Gastrocnemius medialis (tissue), 4 donors: ENCODE measurements at regions not wholly inside any gene's neighbourhood (a gene's known extent, or its start where the extent isn't known, plus 50 kb on each side); places are given as distances from the start of the nearest gene placed in this dataset.

Experiments used
- ATAC-seq, 2 donors: fragments of 150-250 bp; one replicate each; pipeline ENCODE4 v1.9.1; 2016
- DNase-seq, 2 donors: peaks; one replicate each; pipeline ENCODE4 v3.0.0-alpha.2; 2019
- H3K27ac ChIP-seq, 4 donors: fragments of 200-600 bp; sonication (generic); 1 replicate in 1 of 4; 2 replicates in 3 of 4; pipeline ENCODE4 v1.5.1; 2016 to 2018; ENCODE audit warnings: mild to moderate bottlenecking in 2 of 4, moderate library complexity in 1 of 4
- H3K27me3 ChIP-seq, 3 donors: fragments of 200-600 bp; sonication (generic) in 2 of 3; 1 replicate in 1 of 3; 2 replicates in 2 of 3; pipeline versions ENCODE4 v1.5.1 to v1.6.0; 2016 to 2019; ENCODE audit warnings: mild to moderate bottlenecking in 1 of 3, moderate library complexity in 1 of 3
- H3K36me3 ChIP-seq, 2 donors: fragments of 200-600 bp; sonication (generic) in 1 of 2; one replicate each; pipeline ENCODE4 v1.5.1; 2017 to 2018
- H3K4me1 ChIP-seq, 2 donors: fragments of 200-600 bp; sonication (generic) in 1 of 2; one replicate each; pipeline ENCODE4 v1.5.1; 2016 to 2017; ENCODE audit warnings: mild to moderate bottlenecking in 2 of 2
- H3K4me3 ChIP-seq, 4 donors: fragments of 200-600 bp; sonication (generic) in 3 of 4; 1 replicate in 1 of 4; 2 replicates in 3 of 4; pipeline ENCODE4 v1.5.1; 2016 to 2019; ENCODE audit warnings: mild to moderate bottlenecking in 2 of 4
- H3K9me3 ChIP-seq, 3 donors: fragments of 200-600 bp; sonication (generic) in 2 of 3; 1 replicate in 1 of 3; 2 replicates in 2 of 3; pipeline ENCODE4 v1.5.1; 2016 to 2019
- POLR2A ChIP-seq, 2 donors: fragments of 450-650 bp; IDR thresholded peaks; one replicate each; pipeline ENCODE4 v1.6.1; 2017; ENCODE audit warnings: antibody characterized with exemption in 2 of 2, mild to moderate bottlenecking in 2 of 2, moderate library complexity in 2 of 2
- in situ Hi-C, 4 donors: fragments of 200-750 bp; cut with MboI; loops; one replicate each; pipeline versions ENCODE4 v1.15.0 to v1.8.0; 2017; ENCODE audit warnings: low sequenced_read_pairs in 4 of 4
- intact Hi-C: fragments of 100-400 bp; cut with DNase I; formaldehyde crosslinking; loops from one replicate; pipeline ENCODE4 v1.15.1; 2023; ENCODE audit warnings: low total_unique reads
- TF ChIP-seq, protein P1 (sequence below), 5 experiments: fragments of 450-650 bp in 3 of 5; fragments of 200-600 bp in 2 of 5; sonication (generic) in 2 of 5; IDR thresholded peaks in 4 of 5; conservative IDR thresholded peaks in 1 of 5; 1 replicate in 4 of 5; 2 replicates in 1 of 5; pipeline ENCODE4 v1.5.1; 2016 to 2019; ENCODE audit warnings: antibody characterized with exemption in 5 of 5, mild to moderate bottlenecking in 3 of 5, moderate library complexity in 3 of 5

DNA sequence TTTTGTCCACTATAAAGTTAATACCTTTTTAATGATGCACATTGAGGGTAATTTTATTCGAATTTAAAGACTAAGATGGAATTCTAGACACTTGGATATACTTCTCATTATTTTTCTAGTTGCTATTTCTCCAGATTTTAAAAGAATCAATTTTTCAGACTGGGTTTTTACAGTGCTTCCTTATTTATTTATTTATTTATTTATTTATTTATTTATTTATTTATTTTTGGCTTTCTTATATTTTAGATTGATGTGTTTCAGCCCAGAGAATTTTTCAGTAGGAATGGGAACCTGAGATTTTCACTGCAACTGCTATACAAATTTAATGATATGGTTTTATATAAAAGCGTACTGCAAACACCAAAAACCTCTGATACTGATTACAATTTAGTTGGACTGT, 448.7 kb downstream of the ZPLD1 start:
- no peaks in the 10 kb centered on the region for H3K4me1 ChIP-seq
- ATAC-seq = no peak
- no peaks in the 10 kb centered on the region for H3K36me3 ChIP-seq
- no peaks in the 10 kb centered on the region for H3K27me3 ChIP-seq
- TF ChIP-seq, protein P1, sequence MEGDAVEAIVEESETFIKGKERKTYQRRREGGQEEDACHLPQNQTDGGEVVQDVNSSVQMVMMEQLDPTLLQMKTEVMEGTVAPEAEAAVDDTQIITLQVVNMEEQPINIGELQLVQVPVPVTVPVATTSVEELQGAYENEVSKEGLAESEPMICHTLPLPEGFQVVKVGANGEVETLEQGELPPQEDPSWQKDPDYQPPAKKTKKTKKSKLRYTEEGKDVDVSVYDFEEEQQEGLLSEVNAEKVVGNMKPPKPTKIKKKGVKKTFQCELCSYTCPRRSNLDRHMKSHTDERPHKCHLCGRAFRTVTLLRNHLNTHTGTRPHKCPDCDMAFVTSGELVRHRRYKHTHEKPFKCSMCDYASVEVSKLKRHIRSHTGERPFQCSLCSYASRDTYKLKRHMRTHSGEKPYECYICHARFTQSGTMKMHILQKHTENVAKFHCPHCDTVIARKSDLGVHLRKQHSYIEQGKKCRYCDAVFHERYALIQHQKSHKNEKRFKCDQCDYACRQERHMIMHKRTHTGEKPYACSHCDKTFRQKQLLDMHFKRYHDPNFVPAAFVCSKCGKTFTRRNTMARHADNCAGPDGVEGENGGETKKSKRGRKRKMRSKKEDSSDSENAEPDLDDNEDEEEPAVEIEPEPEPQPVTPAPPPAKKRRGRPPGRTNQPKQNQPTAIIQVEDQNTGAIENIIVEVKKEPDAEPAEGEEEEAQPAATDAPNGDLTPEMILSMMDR (IDR thresholded peaks at IDR 0.05 in 4 of 5, conservative IDR thresholded peaks at IDR 0.05 in 1 of 5) = no peak
- TF ChIP-seq POLR2A (IDR thresholded peaks at IDR 0.05) = no peak
- DNase-seq = no peak
- no peak overlapping the region for H3K4me3 ChIP-seq
- no peak overlapping the region for H3K27ac ChIP-seq
- in situ Hi-C loops = no loop called here
- no peaks in the 10 kb centered on the region for H3K9me3 ChIP-seq
- intact Hi-C loops = no loop called here

DNA sequence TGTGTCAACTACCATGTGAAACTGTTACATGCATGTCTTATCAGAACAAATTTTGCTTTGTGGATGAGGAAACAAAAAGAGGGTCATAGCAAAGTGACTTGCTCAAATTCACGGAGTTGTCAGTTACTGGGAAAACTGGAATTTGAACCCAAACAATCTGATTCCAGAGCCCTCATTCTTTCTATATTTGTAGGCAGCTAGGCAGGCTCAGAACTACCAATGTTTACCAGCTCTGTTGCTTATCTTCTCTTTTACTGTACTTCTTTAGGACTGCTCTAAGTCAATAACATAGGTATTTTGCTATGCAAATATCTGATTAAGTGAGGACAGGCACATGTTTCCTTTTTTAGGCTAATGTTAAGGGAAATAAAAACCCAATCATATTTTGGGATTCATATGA, 450.5 kb downstream of the ZPLD1 start:
- Histone ChIP-seq H3K9me3 (no peaks in the 10 kb centered on the region), H3K4me3 (no peak overlapping the region), H3K4me1 (no peaks in the 10 kb centered on the region), H3K36me3 (no peaks in the 10 kb centered on the region), H3K27ac (no peak overlapping the region), H3K27me3 (no peaks in the 10 kb centered on the region)
- DNase-seq (no peak), ATAC-seq (no peak)
- in situ Hi-C loops = no loop called here
- no peak for TF ChIP-seq POLR2A (IDR thresholded peaks at IDR 0.05)
- TF ChIP-seq, protein P1 (IDR thresholded peaks at IDR 0.05 in 4 of 5, conservative IDR thresholded peaks at IDR 0.05 in 1 of 5) = no peak
- intact Hi-C loops = no loop called here

DNA sequence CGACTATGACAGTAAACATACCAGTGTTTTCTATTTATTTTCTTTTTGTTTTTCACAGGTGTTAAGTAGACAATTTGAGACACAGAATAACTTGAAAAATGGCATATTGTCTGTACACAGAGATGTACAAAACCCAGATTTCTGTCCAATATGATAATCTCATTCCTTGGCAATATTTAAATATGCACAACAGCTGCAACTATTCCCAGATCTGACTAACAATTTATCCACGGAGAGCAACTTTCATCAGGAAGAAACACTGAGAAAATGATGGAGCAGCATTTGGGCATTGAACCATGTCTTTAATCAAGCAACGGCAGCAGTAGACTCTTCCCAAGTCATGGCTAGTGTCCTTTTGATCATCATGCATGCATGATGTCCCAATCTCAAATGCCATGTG, 452.6 kb downstream of the ZPLD1 start:
- TF ChIP-seq, protein P1 (IDR thresholded peaks at IDR 0.05 in 4 of 5, conservative IDR thresholded peaks at IDR 0.05 in 1 of 5) = no peak
- no peak for TF ChIP-seq POLR2A (IDR thresholded peaks at IDR 0.05)
- Histone ChIP-seq H3K27me3 (no peaks in the 10 kb centered on the region), H3K27ac (no peak overlapping the region), H3K9me3 (no peaks in the 10 kb centered on the region), H3K4me1 (no peaks in the 10 kb centered on the region), H3K36me3 (no peaks in the 10 kb centered on the region), H3K4me3 (no peak overlapping the region)
- in situ Hi-C loops (no loop called here), intact Hi-C loops (no loop called here)
- DNase-seq = no peak
- no peak for ATAC-seq

DNA sequence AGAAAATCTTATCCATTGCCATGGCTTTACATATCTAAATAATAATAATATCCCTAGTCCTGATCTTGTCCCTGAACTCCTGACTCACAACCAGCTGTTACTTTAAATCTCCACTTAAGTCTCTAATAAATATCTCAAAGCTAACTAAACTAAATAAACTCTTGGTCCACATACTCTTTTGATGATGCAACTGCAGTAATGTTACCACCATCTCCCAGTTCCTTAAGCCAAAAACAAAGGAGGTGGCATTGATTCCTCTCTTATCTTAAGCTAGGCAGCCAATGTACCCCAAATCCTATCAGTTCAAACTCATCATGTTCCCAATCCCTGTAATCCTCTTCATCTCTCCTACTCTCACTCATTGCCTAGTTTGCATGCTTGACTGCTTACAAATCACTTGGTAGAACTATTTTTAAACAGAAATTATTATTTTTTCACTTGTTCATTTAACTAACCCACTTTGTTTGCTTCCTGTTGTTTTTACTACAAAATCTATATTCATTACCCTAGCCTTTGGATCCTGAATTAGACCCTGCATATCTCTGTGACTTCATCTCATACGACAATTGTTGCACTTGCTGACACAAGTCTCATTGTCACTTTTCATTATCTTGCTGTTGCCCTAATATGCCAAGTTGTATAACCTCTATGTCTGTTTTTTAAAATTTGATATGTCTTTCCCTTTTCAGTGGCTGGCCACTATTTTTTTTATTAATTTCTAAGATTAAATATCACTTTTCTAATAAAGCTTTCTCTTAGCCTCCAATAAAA, 462.2 kb downstream of the ZPLD1 start:
- DNase-seq = no peak
- no peak for TF ChIP-seq POLR2A (IDR thresholded peaks at IDR 0.05)
- TF ChIP-seq, protein P1 (IDR thresholded peaks at IDR 0.05 in 4 of 5, conservative IDR thresholded peaks at IDR 0.05 in 1 of 5) = no peak
- H3K9me3 ChIP-seq = no peaks in the 10 kb centered on the region
- no peak for ATAC-seq
- H3K27ac ChIP-seq = no peak overlapping the region
- no peaks in the 10 kb centered on the region for H3K27me3 ChIP-seq
- intact Hi-C loops = no loop called here
- H3K4me1 ChIP-seq = no peaks in the 10 kb centered on the region
- in situ Hi-C loops = no loop called here
- H3K36me3 ChIP-seq = no peaks in the 10 kb centered on the region
- H3K4me3 ChIP-seq = no peak overlapping the region

DNA sequence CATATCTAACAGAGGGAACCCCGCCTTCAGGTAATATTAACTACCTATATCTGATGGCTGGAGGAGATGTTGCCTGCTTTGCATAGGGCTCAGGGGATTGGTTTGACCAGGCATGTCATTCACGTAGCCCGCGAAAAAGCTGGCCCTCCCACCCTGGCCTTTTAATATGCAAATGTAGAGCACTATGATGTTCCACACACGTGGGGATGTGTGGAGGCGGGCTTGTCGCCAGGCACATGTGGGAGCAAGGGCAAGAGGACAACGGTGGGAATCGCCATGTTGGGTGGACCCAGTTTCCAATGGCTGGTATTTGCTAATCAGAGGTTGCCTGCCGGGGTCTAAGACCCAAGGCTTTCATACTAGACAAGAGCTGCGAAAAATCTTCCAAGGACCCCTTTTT, 469.8 kb downstream of the ZPLD1 start:
- Histone ChIP-seq H3K4me1 (no peaks in the 10 kb centered on the region), H3K27me3 (no peaks in the 10 kb centered on the region), H3K9me3 (no peaks in the 10 kb centered on the region), H3K4me3 (no peak overlapping the region), H3K36me3 (no peaks in the 10 kb centered on the region), H3K27ac (no peak overlapping the region)
- TF ChIP-seq, protein P1 (IDR thresholded peaks at IDR 0.05 in 4 of 5, conservative IDR thresholded peaks at IDR 0.05 in 1 of 5) = no peak
- no peak for TF ChIP-seq POLR2A (IDR thresholded peaks at IDR 0.05)
- in situ Hi-C loops (no loop called here), intact Hi-C loops (no loop called here)
- DNase-seq (no peak), ATAC-seq (no peak)
